ENCODE measurements at regions not wholly inside any gene's neighbourhood (a gene's known extent, or its start where the extent isn't known, plus 50 kb on each side); places are given as distances from the start of the nearest gene placed in this dataset.

DNA sequence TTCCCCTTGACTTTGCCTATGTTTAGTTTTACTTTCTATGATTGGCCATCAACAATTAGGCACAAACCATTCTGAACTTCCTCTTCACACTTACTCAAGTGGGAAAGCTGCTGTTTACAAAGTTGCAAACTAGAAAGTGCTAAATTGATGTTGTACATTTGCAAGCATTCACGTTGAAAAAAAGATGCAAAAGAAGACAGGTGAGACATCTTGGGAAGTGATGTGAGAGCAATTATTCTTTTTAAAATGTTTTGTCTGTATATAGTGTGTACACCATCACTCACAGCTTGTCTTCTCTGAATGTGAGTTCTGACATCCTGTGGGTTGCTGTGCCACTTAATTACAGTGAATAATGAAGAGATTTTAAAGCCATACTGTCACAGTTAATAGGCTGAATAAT, 874.1 kb upstream of the LRATD1 start:
- no peak overlapping the region for H2BK5ac ChIP-seq (ENCODE audit: low read length)
- H2BK120ac ChIP-seq (ENCODE audit: low read depth, low read length) = no peak overlapping the region
- H3K9ac ChIP-seq (ENCODE audit: low read depth, low read length, poor library complexity) = no peak overlapping the region
- no peak overlapping the region for H3K18ac ChIP-seq (ENCODE audit: low read length)
- no peak for DNase-seq (ENCODE audit: low spot score)
- H3K4me2 ChIP-seq (ENCODE audit: insufficient read depth, low read length, poor library complexity, severe bottlenecking) = no peak overlapping the region
- H3K27me3 ChIP-seq (ENCODE audit: control insufficient read depth in 3 of 3, insufficient read depth in 3 of 3, low read depth in 1 of 3, low read length in 3 of 3) = no peaks in the 10 kb centered on the region
- H3K9me3 ChIP-seq (replicated peaks in 1 of 2; ENCODE audit: control insufficient read depth in 2 of 2, insufficient read depth in 1 of 2, low read depth in 1 of 2, low read length in 2 of 2) = no peaks in the 10 kb centered on the region
- no peak overlapping the region for H3K23ac ChIP-seq (ENCODE audit: low read depth, low read length, poor library complexity)
- H3K27ac ChIP-seq (replicated peaks; ENCODE audit: low read length) = no peak overlapping the region
- no peak overlapping the region for H3K14ac ChIP-seq (ENCODE audit: low read length)
- no peak overlapping the region for H3K4ac ChIP-seq (ENCODE audit: low read length)
- no peak overlapping the region for H2BK12ac ChIP-seq (ENCODE audit: low read length)
- no peak overlapping the region for H2AFZ ChIP-seq (ENCODE audit: low read length)
- no peaks in the 10 kb centered on the region for H3K36me3 ChIP-seq (replicated peaks in 1 of 2; ENCODE audit: control insufficient read depth in 2 of 2, insufficient read depth in 2 of 2, low read length in 2 of 2)
- H3K4me1 ChIP-seq (ENCODE audit: control insufficient read depth in 2 of 2, insufficient read depth in 1 of 2, low read depth in 1 of 2, low read length in 2 of 2) = no peaks in the 10 kb centered on the region
- no CpG with 5 or more reads among the region's 1 CpG for WGBS, 2 donors (ENCODE audit: extremely low coverage in 2 of 2, insufficient read length in 2 of 2, insufficient replicate concordance in 1 of 2)
- H3K4me3 ChIP-seq (ENCODE audit: low read length in 2 of 2) = no peak overlapping the region
- no peaks in the 10 kb centered on the region for H3K79me1 ChIP-seq (ENCODE audit: low read depth, low read length)
- no peak overlapping the region for H2AK5ac ChIP-seq (ENCODE audit: low read depth, low read length)
- H2BK15ac ChIP-seq (ENCODE audit: low read length) = no peak overlapping the region
- no peak overlapping the region for H4K91ac ChIP-seq (ENCODE audit: low read depth, low read length, poor library complexity)
- H4K8ac ChIP-seq (ENCODE audit: low read depth, low read length) = no peak overlapping the region

DNA sequence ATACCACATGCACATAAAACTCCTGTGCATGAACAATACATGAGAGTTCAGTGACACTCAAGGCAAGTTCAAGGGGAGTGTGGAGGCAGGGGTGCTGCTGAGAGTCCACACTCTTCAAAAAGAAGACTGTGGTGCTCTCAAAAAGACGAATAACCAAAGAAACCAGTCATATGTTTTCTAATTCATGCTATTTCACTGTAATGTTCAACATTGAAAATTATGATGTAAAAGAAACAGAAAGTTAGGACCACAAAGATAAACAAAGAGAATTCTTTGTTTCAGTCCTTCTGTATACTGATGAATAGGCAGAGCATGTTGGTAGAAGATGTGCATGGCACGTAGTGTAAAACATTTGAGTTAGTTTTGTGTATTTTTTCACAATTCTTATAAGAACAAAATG, 864.2 kb upstream of the LRATD1 start:
- no peaks in the 10 kb centered on the region for H3K4me1 ChIP-seq (ENCODE audit: control insufficient read depth in 2 of 2, insufficient read depth in 1 of 2, low read depth in 1 of 2, low read length in 2 of 2)
- H2AK5ac ChIP-seq (ENCODE audit: low read depth, low read length) = no peak overlapping the region
- no peak overlapping the region for H2BK12ac ChIP-seq (ENCODE audit: low read length)
- H3K4ac ChIP-seq (ENCODE audit: low read length) = no peak overlapping the region
- no peaks in the 10 kb centered on the region for H3K27me3 ChIP-seq (ENCODE audit: control insufficient read depth in 3 of 3, insufficient read depth in 3 of 3, low read depth in 1 of 3, low read length in 3 of 3)
- H3K27ac ChIP-seq (replicated peaks; ENCODE audit: low read length) = no peak overlapping the region
- no peak overlapping the region for H3K14ac ChIP-seq (ENCODE audit: low read length)
- no peaks in the 10 kb centered on the region for H3K36me3 ChIP-seq (replicated peaks in 1 of 2; ENCODE audit: control insufficient read depth in 2 of 2, insufficient read depth in 2 of 2, low read length in 2 of 2)
- no peak overlapping the region for H2BK5ac ChIP-seq (ENCODE audit: low read length)
- H3K18ac ChIP-seq (ENCODE audit: low read length) = no peak overlapping the region
- H4K8ac ChIP-seq (ENCODE audit: low read depth, low read length) = no peak overlapping the region
- H3K9me3 ChIP-seq (replicated peaks in 1 of 2; ENCODE audit: control insufficient read depth in 2 of 2, insufficient read depth in 1 of 2, low read depth in 1 of 2, low read length in 2 of 2) = no peaks in the 10 kb centered on the region
- no peak overlapping the region for H2BK15ac ChIP-seq (ENCODE audit: low read length)
- DNase-seq (ENCODE audit: low spot score) = no peak
- H3K79me1 ChIP-seq (ENCODE audit: low read depth, low read length) = no peaks in the 10 kb centered on the region
- H3K4me3 ChIP-seq (ENCODE audit: low read length in 2 of 2) = no peak overlapping the region
- no peak overlapping the region for H3K9ac ChIP-seq (ENCODE audit: low read depth, low read length, poor library complexity)
- H3K4me2 ChIP-seq (ENCODE audit: insufficient read depth, low read length, poor library complexity, severe bottlenecking) = no peak overlapping the region
- WGBS, 2 donors (ENCODE audit: extremely low coverage in 2 of 2, insufficient read length in 2 of 2, insufficient replicate concordance in 1 of 2) = no CpG with 5 or more reads among the region's 2 CpGs
- H4K91ac ChIP-seq (ENCODE audit: low read depth, low read length, poor library complexity) = no peak overlapping the region
- no peak overlapping the region for H3K23ac ChIP-seq (ENCODE audit: low read depth, low read length, poor library complexity)
- H2AFZ ChIP-seq (ENCODE audit: low read length) = no peak overlapping the region
- H2BK120ac ChIP-seq (ENCODE audit: low read depth, low read length) = no peak overlapping the region

- no CpG with 5 or more reads among the region's 2 CpGs for WGBS, 2 donors (ENCODE audit: extremely low coverage in 2 of 2, insufficient read length in 2 of 2, insufficient replicate concordance in 1 of 2)
These were observed 862.2 kb upstream of the LRATD1 start for GRCh38 chr2:13770279-13770678.

DNA sequence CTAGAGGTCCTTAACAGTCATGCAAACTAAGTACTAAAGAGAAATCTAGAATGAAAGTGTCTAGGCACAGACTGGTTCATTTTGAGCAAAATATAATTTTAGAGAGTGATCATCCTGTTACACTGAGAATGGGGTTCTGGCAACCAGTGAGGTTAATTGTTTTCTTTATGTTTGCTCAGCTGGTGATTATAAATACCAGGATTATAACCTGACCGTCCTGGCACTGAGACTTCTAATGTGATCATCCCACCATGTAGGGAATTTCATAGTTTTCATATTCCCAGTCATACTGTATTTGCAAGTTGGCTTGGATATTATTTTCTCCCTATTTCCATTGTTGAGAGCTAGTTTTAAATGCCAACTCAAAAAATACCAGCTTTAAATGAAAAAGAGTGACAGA, 852.5 kb upstream of the LRATD1 start:
- H3K23ac ChIP-seq (ENCODE audit: low read depth, low read length, poor library complexity) = no peak overlapping the region
- no peak overlapping the region for H2BK5ac ChIP-seq (ENCODE audit: low read length)
- no peak overlapping the region for H2BK15ac ChIP-seq (ENCODE audit: low read length)
- no peak overlapping the region for H3K14ac ChIP-seq (ENCODE audit: low read length)
- H2BK12ac ChIP-seq (ENCODE audit: low read length) = no peak overlapping the region
- DNase-seq (ENCODE audit: low spot score) = no peak
- no peaks in the 10 kb centered on the region for H3K4me1 ChIP-seq (ENCODE audit: control insufficient read depth in 2 of 2, insufficient read depth in 1 of 2, low read depth in 1 of 2, low read length in 2 of 2)
- no peak overlapping the region for H4K91ac ChIP-seq (ENCODE audit: low read depth, low read length, poor library complexity)
- H3K79me1 ChIP-seq (ENCODE audit: low read depth, low read length) = no peaks in the 10 kb centered on the region
- WGBS, 2 donors (ENCODE audit: extremely low coverage in 2 of 2, insufficient read length in 2 of 2, insufficient replicate concordance in 1 of 2) = no CpG with 5 or more reads among the region's 1 CpG
- no peak overlapping the region for H4K8ac ChIP-seq (ENCODE audit: low read depth, low read length)
- no peaks in the 10 kb centered on the region for H3K36me3 ChIP-seq (replicated peaks in 1 of 2; ENCODE audit: control insufficient read depth in 2 of 2, insufficient read depth in 2 of 2, low read length in 2 of 2)
- H3K9me3 ChIP-seq (replicated peaks in 1 of 2; ENCODE audit: control insufficient read depth in 2 of 2, insufficient read depth in 1 of 2, low read depth in 1 of 2, low read length in 2 of 2) = no peaks in the 10 kb centered on the region
- H3K27me3 ChIP-seq (ENCODE audit: control insufficient read depth in 3 of 3, insufficient read depth in 3 of 3, low read depth in 1 of 3, low read length in 3 of 3) = no peaks in the 10 kb centered on the region
- no peak overlapping the region for H3K18ac ChIP-seq (ENCODE audit: low read length)
- no peak overlapping the region for H2AFZ ChIP-seq (ENCODE audit: low read length)
- no peak overlapping the region for H2AK5ac ChIP-seq (ENCODE audit: low read depth, low read length)
- no peak overlapping the region for H2BK120ac ChIP-seq (ENCODE audit: low read depth, low read length)
- no peak overlapping the region for H3K27ac ChIP-seq (replicated peaks; ENCODE audit: low read length)
- H3K9ac ChIP-seq (ENCODE audit: low read depth, low read length, poor library complexity) = no peak overlapping the region
- H3K4me3 ChIP-seq (ENCODE audit: low read length in 2 of 2) = no peak overlapping the region
- H3K4ac ChIP-seq (ENCODE audit: low read length) = no peak overlapping the region
- no peak overlapping the region for H3K4me2 ChIP-seq (ENCODE audit: insufficient read depth, low read length, poor library complexity, severe bottlenecking)

More at GRCh38 chr2:13770279-13770678, 862.2 kb upstream of the LRATD1 start:
- Histone ChIP-seq H3K9me3 (replicated peaks in 1 of 2; ENCODE audit: control insufficient read depth in 2 of 2, insufficient read depth in 1 of 2, low read depth in 1 of 2, low read length in 2 of 2) (no peaks in the 10 kb centered on the region), H2BK120ac (ENCODE audit: low read depth, low read length) (no peak overlapping the region), H4K8ac (ENCODE audit: low read depth, low read length) (no peak overlapping the region), H2BK5ac (ENCODE audit: low read length) (no peak overlapping the region), H4K91ac (ENCODE audit: low read depth, low read length, poor library complexity) (no peak overlapping the region), H2AFZ (ENCODE audit: low read length) (no peak overlapping the region), H2BK12ac (ENCODE audit: low read length) (no peak overlapping the region), H3K36me3 (replicated peaks in 1 of 2; ENCODE audit: control insufficient read depth in 2 of 2, insufficient read depth in 2 of 2, low read length in 2 of 2) (no peaks in the 10 kb centered on the region), H3K79me1 (ENCODE audit: low read depth, low read length) (no peaks in the 10 kb centered on the region), H3K27ac (replicated peaks; ENCODE audit: low read length) (no peak overlapping the region), H2AK5ac (ENCODE audit: low read depth, low read length) (no peak overlapping the region), H2BK15ac (ENCODE audit: low read length) (no peak overlapping the region), H3K18ac (ENCODE audit: low read length) (no peak overlapping the region), H3K14ac (ENCODE audit: low read length) (no peak overlapping the region), H3K4ac (ENCODE audit: low read length) (no peak overlapping the region), H3K23ac (ENCODE audit: low read depth, low read length, poor library complexity) (no peak overlapping the region), H3K9ac (ENCODE audit: low read depth, low read length, poor library complexity) (no peak overlapping the region), H3K4me2 (ENCODE audit: insufficient read depth, low read length, poor library complexity, severe bottlenecking) (no peak overlapping the region), H3K4me1 (ENCODE audit: control insufficient read depth in 2 of 2, insufficient read depth in 1 of 2, low read depth in 1 of 2, low read length in 2 of 2) (no peaks in the 10 kb centered on the region), H3K27me3 (ENCODE audit: control insufficient read depth in 3 of 3, insufficient read depth in 3 of 3, low read depth in 1 of 3, low read length in 3 of 3) (no peaks in the 10 kb centered on the region), H3K4me3 (ENCODE audit: low read length in 2 of 2) (no peak overlapping the region)
- no peak for DNase-seq (ENCODE audit: low spot score)

Measured in neuronal stem cell (in vitro differentiated cells).